ENCODE measurements at regions not wholly inside any gene's neighbourhood (a gene's known extent, or its start where the extent isn't known, plus 50 kb on each side); places are given as distances from the start of the nearest gene placed in this dataset.

- no peak for TF ChIP-seq ESRRA (IDR thresholded peaks at IDR 0.05; ENCODE audit: borderline replicate concordance, low read length)
Measured at GRCh38 chr17:79408251-79408650, 202.6 kb downstream of the RBFOX3 start (continued).

DNA sequence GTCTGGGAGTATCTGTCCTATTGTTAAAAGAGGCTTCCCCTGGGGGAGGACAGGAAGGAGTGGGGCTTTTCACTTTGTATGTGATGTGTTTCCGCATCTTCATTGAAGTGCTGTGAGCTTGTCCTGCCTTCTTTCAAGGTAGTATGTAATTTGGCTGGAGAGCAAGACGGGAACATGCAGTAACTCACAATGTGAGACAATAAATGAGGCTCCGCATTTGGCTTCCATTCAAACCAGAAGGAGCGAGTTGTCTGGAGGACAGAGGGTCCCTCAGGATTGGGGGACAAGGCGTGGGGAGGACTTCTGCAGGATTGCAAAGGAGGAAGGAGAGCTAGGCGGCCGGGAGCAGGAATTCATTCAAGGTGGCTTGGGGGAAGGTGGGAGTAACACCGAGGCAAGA, 203.5 kb downstream of the RBFOX3 start:
- ATAC-seq, result no peak
- TF ChIP-seq FOSL2 (IDR thresholded peaks at IDR 0.05) (no peak), FOSL2 (CRISPR knock-in tag; IDR thresholded peaks at IDR 0.05) (no peak), MAFK (IDR thresholded peaks at IDR 0.05; ENCODE audit: partially characterized antibody) (no peak), POLR2AphosphoS2 (conservative IDR thresholded peaks at IDR 0.05; ENCODE audit: low read length) (no peak), BHLHE40 (IDR thresholded peaks at IDR 0.05; ENCODE audit: low read depth, low read length) (no peak)
- TF ChIP-seq, protein P1, sequence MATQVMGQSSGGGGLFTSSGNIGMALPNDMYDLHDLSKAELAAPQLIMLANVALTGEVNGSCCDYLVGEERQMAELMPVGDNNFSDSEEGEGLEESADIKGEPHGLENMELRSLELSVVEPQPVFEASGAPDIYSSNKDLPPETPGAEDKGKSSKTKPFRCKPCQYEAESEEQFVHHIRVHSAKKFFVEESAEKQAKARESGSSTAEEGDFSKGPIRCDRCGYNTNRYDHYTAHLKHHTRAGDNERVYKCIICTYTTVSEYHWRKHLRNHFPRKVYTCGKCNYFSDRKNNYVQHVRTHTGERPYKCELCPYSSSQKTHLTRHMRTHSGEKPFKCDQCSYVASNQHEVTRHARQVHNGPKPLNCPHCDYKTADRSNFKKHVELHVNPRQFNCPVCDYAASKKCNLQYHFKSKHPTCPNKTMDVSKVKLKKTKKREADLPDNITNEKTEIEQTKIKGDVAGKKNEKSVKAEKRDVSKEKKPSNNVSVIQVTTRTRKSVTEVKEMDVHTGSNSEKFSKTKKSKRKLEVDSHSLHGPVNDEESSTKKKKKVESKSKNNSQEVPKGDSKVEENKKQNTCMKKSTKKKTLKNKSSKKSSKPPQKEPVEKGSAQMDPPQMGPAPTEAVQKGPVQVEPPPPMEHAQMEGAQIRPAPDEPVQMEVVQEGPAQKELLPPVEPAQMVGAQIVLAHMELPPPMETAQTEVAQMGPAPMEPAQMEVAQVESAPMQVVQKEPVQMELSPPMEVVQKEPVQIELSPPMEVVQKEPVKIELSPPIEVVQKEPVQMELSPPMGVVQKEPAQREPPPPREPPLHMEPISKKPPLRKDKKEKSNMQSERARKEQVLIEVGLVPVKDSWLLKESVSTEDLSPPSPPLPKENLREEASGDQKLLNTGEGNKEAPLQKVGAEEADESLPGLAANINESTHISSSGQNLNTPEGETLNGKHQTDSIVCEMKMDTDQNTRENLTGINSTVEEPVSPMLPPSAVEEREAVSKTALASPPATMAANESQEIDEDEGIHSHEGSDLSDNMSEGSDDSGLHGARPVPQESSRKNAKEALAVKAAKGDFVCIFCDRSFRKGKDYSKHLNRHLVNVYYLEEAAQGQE (IDR thresholded peaks at IDR 0.05), result no peak
- POLR2A ChIA-PET, result no interaction called here
- CTCF ChIA-PET, result interaction anchor here (0.6 to 31.1 kb wide), 5 partner anchors 14 to 768 kb away, joined by 3 to 782 read pairs (median 3); no protein-coding TSS in a partner anchor
- Histone ChIP-seq H3K27ac (no peak overlapping the region), H3K4me2 (no peak overlapping the region), H3K9me3 (no peaks in the 10 kb centered on the region), H3K4me3 (no peak overlapping the region), H3K4me1 (peaks cover 9% of the 10 kb centered on the region)
- WGBS (ENCODE audit: missing lambda C conversion rate), result 83% methylated on average over 8 of the region's 8 CpGs
- FAIRE-seq, result no peak
- DNase-seq (ENCODE audit: low read depth in 1 of 2, low spot score in 1 of 2), result no peak

DNA sequence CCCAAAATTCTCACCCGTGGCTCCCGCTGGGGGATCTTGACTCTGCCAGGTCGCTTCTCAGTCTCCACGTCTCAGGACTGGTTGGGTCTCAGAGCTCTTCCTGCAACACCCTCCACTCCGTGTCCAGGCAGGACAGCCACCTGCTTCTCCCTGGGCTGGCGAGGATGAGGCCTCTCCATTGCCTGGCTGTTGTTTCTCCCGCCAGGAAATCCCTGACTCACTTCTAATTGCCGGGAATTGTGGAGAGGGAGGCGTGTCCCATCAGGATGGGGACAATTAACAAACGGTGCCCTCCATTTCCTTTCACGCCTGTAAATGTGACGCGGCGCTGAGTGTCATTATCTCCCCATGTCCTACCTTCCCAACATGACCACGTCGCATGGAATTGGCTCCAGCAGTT, 204.5 kb downstream of the RBFOX3 start:
- CTCF ChIA-PET, result interaction anchor here (1.1 to 31.1 kb wide), 6 partner anchors 10 to 303 kb away, joined by 3 to 782 read pairs (median 5); no protein-coding TSS in a partner anchor
- Histone ChIP-seq H3K4me3 (no peak overlapping the region), H3K27ac (no peak overlapping the region), H3K4me2 (no peak overlapping the region), H3K9me3 (no peaks in the 10 kb centered on the region), H3K4me1 (peaks cover 19% of the 10 kb centered on the region)
- WGBS (ENCODE audit: missing lambda C conversion rate), result 89% methylated on average over 16 of the region's 16 CpGs
- no peak for TF ChIP-seq ZNF302 (CRISPR knock-in tag; IDR thresholded peaks at IDR 0.05)
- TF ChIP-seq MAX (IDR thresholded peaks at IDR 0.05), result no peak
- no peak for TF ChIP-seq SMC3 (IDR thresholded peaks at IDR 0.05)
- TF ChIP-seq, protein P2, sequence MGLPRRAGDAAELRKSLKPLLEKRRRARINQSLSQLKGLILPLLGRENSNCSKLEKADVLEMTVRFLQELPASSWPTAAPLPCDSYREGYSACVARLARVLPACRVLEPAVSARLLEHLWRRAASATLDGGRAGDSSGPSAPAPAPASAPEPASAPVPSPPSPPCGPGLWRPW (IDR thresholded peaks at IDR 0.05), result no peak
- TF ChIP-seq CHD2 (IDR thresholded peaks at IDR 0.05; ENCODE audit: low read length, partially characterized antibody), result no peak
- no peak for TF ChIP-seq HOXB13 (CRISPR knock-in tag; IDR thresholded peaks at IDR 0.05; ENCODE audit: low read depth)
- no peak for TF ChIP-seq CTCF (IDR thresholded peaks at IDR 0.05)
- TF ChIP-seq RARB (CRISPR knock-in tag; IDR thresholded peaks at IDR 0.05), result no peak
- TF ChIP-seq EHF (CRISPR knock-in tag; IDR thresholded peaks at IDR 0.05), result no peak
- POLR2A ChIA-PET, result no interaction called here
- FAIRE-seq (no peak), DNase-seq (ENCODE audit: low read depth in 1 of 2, low spot score in 1 of 2) (no peak), ATAC-seq (no peak)

GRCh38 chr17:79405823-79406222, 205.0 kb downstream of the RBFOX3 start:
- H3K4me2 ChIP-seq, result no peak overlapping the region
- no peaks in the 10 kb centered on the region for H3K9me3 ChIP-seq
- POLR2A ChIA-PET, result interaction anchor here (0.6 kb wide), 1 partner anchor 278 kb away, joined by 4 read pairs; no protein-coding TSS in a partner anchor
- 76% methylated on average over 1 of the region's 1 CpG for WGBS (ENCODE audit: missing lambda C conversion rate)
- no peak for FAIRE-seq
- CTCF ChIA-PET, result interaction anchor here (1.1 to 31.1 kb wide), 5 partner anchors 10 to 318 kb away, joined by 3 to 782 read pairs (median 8); no protein-coding TSS in a partner anchor
- no peak overlapping the region for H3K4me3 ChIP-seq
- H3K4me1 ChIP-seq, result peaks cover 20% of the 10 kb centered on the region
- TF ChIP-seq HDAC2 (IDR thresholded peaks at IDR 0.05) (no peak), FOSB (CRISPR knock-in tag; IDR thresholded peaks at IDR 0.05) (no peak), ZSCAN20 (CRISPR knock-in tag; IDR thresholded peaks at IDR 0.05) (no peak), GATA3 (IDR thresholded peaks at IDR 0.05; ENCODE audit: borderline replicate concordance) (no peak), ZC3H11A (IDR thresholded peaks at IDR 0.05) (no peak), CEBPB (IDR thresholded peaks at IDR 0.05) (no peak)
- TF ChIP-seq, protein P2 (IDR thresholded peaks at IDR 0.05), result no peak
- ATAC-seq, result no peak
- DNase-seq (ENCODE audit: low read depth in 1 of 2, low spot score in 1 of 2), result no peak
- H3K27ac ChIP-seq, result no peak overlapping the region

All from A549 (cell line).